HCT116 (cell line): ENCODE measurements at regions not wholly inside any gene's neighbourhood (a gene's known extent, or its start where the extent isn't known, plus 50 kb on each side); places are given as distances from the start of the nearest gene placed in this dataset.

ENCODE experiments used
- ATAC-seq: fragments of 200-7000 bp; cut with Tn5 transposase; 2 replicates; pipeline ENCODE4 v1.9.1; 2020; ENCODE audit warnings: mild to moderate bottlenecking, moderate library complexity
- BruUV-seq: library from RNA; stranded (reverse); fragments of 400-500 nt; replicated peaks from 2 replicates; lab custom pipeline; 2021; lab: Mats Ljungman, UMichigan
- CTCF ChIA-PET: fragments of 300-600 bp; sonication (Branson Sonifier 250); formaldehyde crosslinking; loops from one replicate; lab custom pipeline; 2021; ENCODE audit warnings: antibody characterized with exemption; lab: Charles Lee
- POLR2A ChIA-PET: fragments of 300-600, 350-600 bp; sonication (Branson Sonifier 250); formaldehyde crosslinking; loops from one replicate; lab custom pipeline; 2021; ENCODE audit warnings: antibody characterized with exemption; lab: Charles Lee
- RAD21 ChIA-PET, 2 experiments: fragments of 300-600 bp; sonication (Branson Sonifier 250); formaldehyde crosslinking; loops; one replicate each; lab custom pipeline; 2023; ENCODE audit warnings: low total read pairs in 2 of 2; ENCODE audit not compliant: uncharacterized antibody in 2 of 2, unreplicated experiment in 2 of 2, low non-redundant PET in 1 of 2; lab: Charles Lee
- DNase-seq: peaks from one replicate; pipeline ENCODE4 v3.0.0-alpha.2; 2010; ENCODE audit warnings: low read depth, low spot score
- H2AFZ ChIP-seq: fragments of 200-600 bp; shearing (Covaris generic), sonication (generic); 2 replicates; pipeline ENCODE4 v1.6.1; 2017; ENCODE audit warnings: low read depth, mixed run types, mixed read lengths, antibody characterized with exemption, low read length; ENCODE audit not compliant: poor library complexity, severe bottlenecking
- H3K27ac ChIP-seq: 2 replicates; pipeline ENCODE4 v1.5.1; 2012; ENCODE audit warnings: low read depth, low read length
- H3K27me3 ChIP-seq: fragments of 200-600 bp; sonication (generic); 2 replicates; pipeline ENCODE4 v1.6.1; 2016; ENCODE audit warnings: mixed run types, low read length, mixed read lengths; ENCODE audit not compliant: insufficient read depth
- H3K36me3 ChIP-seq, 2 experiments: fragments of 200-500 bp in 1 of 2; fragments of 200-600 bp in 1 of 2; sonication (Bioruptor generic) in 1 of 2; sonication (generic) in 1 of 2; 2 replicates each; pipeline versions ENCODE4 v1.5.1 to v1.6.1; 2014 to 2016; ENCODE audit warnings: low read length in 2 of 2, inconsistent platforms in 1 of 2, mixed read lengths in 1 of 2, mixed run types in 1 of 2; ENCODE audit not compliant: insufficient read depth in 2 of 2, control insufficient read depth in 1 of 2
- H3K4me1 ChIP-seq, 2 experiments: fragments of 200-600 bp in 1 of 2; sonication (generic) in 1 of 2; 2 replicates each; pipeline versions ENCODE4 v1.5.1 to v1.6.1; 2012 to 2017; ENCODE audit warnings: low read length in 2 of 2, inconsistent platforms in 1 of 2, mild to moderate bottlenecking in 1 of 2, mixed read lengths in 1 of 2, mixed run types in 1 of 2, moderate library complexity in 1 of 2; ENCODE audit not compliant: insufficient read depth in 2 of 2, control insufficient read depth in 1 of 2
- H3K4me2 ChIP-seq: fragments of 200-600 bp; sonication (generic); 2 replicates; pipeline ENCODE4 v1.6.1; 2017; ENCODE audit warnings: mixed run types, low read length, mixed read lengths
- H3K4me3 ChIP-seq, 2 experiments: fragments of 200-600 bp in 1 of 2; sonication (generic) in 1 of 2; replicated peaks in 1 of 2; 2 replicates each; pipeline ENCODE4 v1.5.1; 2011 to 2016; ENCODE audit warnings: low read length in 2 of 2, control low read depth in 1 of 2, low read depth in 1 of 2, mild to moderate bottlenecking in 1 of 2, mixed read lengths in 1 of 2, mixed run types in 1 of 2
- H3K79me2 ChIP-seq: fragments of 200-600 bp; sonication (generic); 2 replicates; pipeline ENCODE4 v1.6.1; 2017; ENCODE audit warnings: mild to moderate bottlenecking, mixed run types, low read length, moderate library complexity, mixed read lengths; ENCODE audit not compliant: insufficient read depth
- H3K9ac ChIP-seq: fragments of 200-600 bp; sonication (generic); 2 replicates; pipeline ENCODE4 v1.6.1; 2016; ENCODE audit warnings: low read length, mixed read lengths
- H3K9me2 ChIP-seq: fragments of 200-600 bp; sonication (generic), shearing (Covaris generic); 2 replicates; pipeline ENCODE4 v1.6.1; 2017; ENCODE audit warnings: mixed run types, mild to moderate bottlenecking, moderate library complexity; ENCODE audit not compliant: insufficient read depth
- H3K9me3 ChIP-seq, 2 experiments: fragments of 200-500 bp in 1 of 2; fragments of 200-600 bp in 1 of 2; sonication (Bioruptor generic) in 1 of 2; sonication (generic) in 1 of 2; 2 replicates each; pipeline ENCODE4 v1.6.1; 2014 to 2017; ENCODE audit warnings: low read length in 2 of 2, mixed read lengths in 2 of 2, inconsistent platforms in 1 of 2, low read depth in 1 of 2, mild to moderate bottlenecking in 1 of 2, mixed run types in 1 of 2, moderate library complexity in 1 of 2; ENCODE audit not compliant: control insufficient read depth in 1 of 2, insufficient read depth in 1 of 2
- H4K20me1 ChIP-seq: fragments of 200-600 bp; sonication (generic), shearing (Covaris generic); 2 replicates; pipeline ENCODE4 v1.6.1; 2017; ENCODE audit warnings: mixed run types, mild to moderate bottlenecking, moderate library complexity; ENCODE audit not compliant: insufficient read depth
- CBX3 ChIP-seq: IDR thresholded peaks from 2 replicates; pipeline ENCODE4 v1.6.1; 2012; ENCODE audit warnings: low read depth
- CEBPB ChIP-seq: IDR thresholded peaks from 2 replicates; pipeline ENCODE4 v1.6.1; 2012; ENCODE audit warnings: low read depth
- CTCF ChIP-seq, 3 experiments: fragments of 200-600 bp in 1 of 3; sonication (generic) in 1 of 3; IDR thresholded peaks in 2 of 3; conservative IDR thresholded peaks in 1 of 3; 2 replicates each; pipeline ENCODE4 v1.5.1; 2012 to 2017; ENCODE audit warnings: low read depth in 2 of 3, low read length in 2 of 3, antibody characterized with exemption in 1 of 3, borderline replicate concordance in 1 of 3, control low read depth in 1 of 3, mild to moderate bottlenecking in 1 of 3, mixed read lengths in 1 of 3, mixed run types in 1 of 3, moderate library complexity in 1 of 3; ENCODE audit not compliant: insufficient read depth in 1 of 3
- EGR1 ChIP-seq: IDR thresholded peaks from 2 replicates; pipeline ENCODE4 v1.6.1; 2012; ENCODE audit warnings: low read depth
- ELF1 ChIP-seq: IDR thresholded peaks from 2 replicates; pipeline ENCODE4 v1.6.1; 2012; ENCODE audit warnings: low read depth, borderline replicate concordance
- EZH2 ChIP-seq: fragments of 200-600 bp; sonication (generic); IDR thresholded peaks from 2 replicates; pipeline ENCODE4 v1.6.1; 2017; ENCODE audit warnings: antibody characterized with exemption, mixed run types
- FOSL1 ChIP-seq: IDR thresholded peaks from 2 replicates; pipeline ENCODE4 v1.6.1; 2012; ENCODE audit warnings: low read depth
- POLR2A ChIP-seq: IDR thresholded peaks from 2 replicates; pipeline ENCODE4 v1.7.0; 2011; ENCODE audit warnings: borderline replicate concordance; ENCODE audit not compliant: insufficient read depth, insufficient read length; ENCODE audit errors: extremely low read depth
- POLR2AphosphoS5 ChIP-seq: IDR thresholded peaks from 2 replicates; pipeline ENCODE4 v1.6.1; 2011; ENCODE audit warnings: mild to moderate bottlenecking, low read depth, low read length, moderate library complexity
- RAD21 ChIP-seq: IDR thresholded peaks from 2 replicates; pipeline ENCODE4 v1.6.1; 2012; ENCODE audit warnings: low read depth, mild to moderate bottlenecking
- SRF ChIP-seq: IDR thresholded peaks from 2 replicates; pipeline ENCODE4 v1.6.1; 2012; ENCODE audit warnings: low read depth
- ZBTB33 ChIP-seq: IDR thresholded peaks from 2 replicates; pipeline ENCODE4 v1.6.1; 2011; ENCODE audit warnings: mild to moderate bottlenecking, low read length, moderate library complexity; ENCODE audit not compliant: insufficient replicate concordance; ENCODE audit errors: extremely low read depth
- intact Hi-C: fragments of 100-400 bp; cut with micrococcal nuclease; formaldehyde crosslinking; loops from 2 replicates; pipeline ENCODE4 v1.10.0; 2022

GRCh38 chr11:43602670-43603069, 77.9 kb upstream of the HSD17B12 start:
- intact Hi-C loops: no loop called here
- CTCF ChIA-PET: no interaction called here
- Histone ChIP-seq H3K4me1 (no peaks in the 10 kb centered on the region), H3K27ac (no peak overlapping the region)
- ATAC-seq: no peak
- no TSS peak for BruUV-seq
- TF ChIP-seq EGR1 (no peak), CEBPB (no peak), ZBTB33 (no peak)
- TF ChIP-seq, all 23 proteins: peak for 0
- RAD21 ChIA-PET: no interaction called here
- Histone ChIP-seq H3K27me3 (peaks cover 62% of the 10 kb centered on the region), H3K4me3 (no peak overlapping the region), H3K36me3 (no peaks in the 10 kb centered on the region), H3K79me2 (no peaks in the 10 kb centered on the region), H3K9ac (no peak overlapping the region), H3K4me2 (no peak overlapping the region), H2AFZ (no peak overlapping the region), H3K9me3 (no peaks in the 10 kb centered on the region), H4K20me1 (no peaks in the 10 kb centered on the region; the same call in 1 of the 2 replicates), H3K9me2 (no peaks in the 10 kb centered on the region)
- POLR2A ChIA-PET: no interaction called here
- DNase-seq: no peak

GRCh38 chr11:43614214-43614613, 66.3 kb upstream of the HSD17B12 start:
- Histone ChIP-seq H3K9ac (no peak overlapping the region), H3K4me3 (no peak overlapping the region), H3K27ac (no peak overlapping the region), H4K20me1 (no peaks in the 10 kb centered on the region), H3K79me2 (no peaks in the 10 kb centered on the region), H2AFZ (no peak overlapping the region), H3K9me2 (no peaks in the 10 kb centered on the region), H3K4me2 (no peak overlapping the region), H3K4me1 (no peaks in the 10 kb centered on the region), H3K27me3 (peaks cover 12% of the 10 kb centered on the region; the same call in 1 of the 2 replicates), H3K9me3 (peaks cover 3 to 6% of the 10 kb centered on the region in 2 experiments; a peak in 1 of 4 replicates), H3K36me3 (no peaks in the 10 kb centered on the region)
- no peak for DNase-seq
- CTCF ChIA-PET: no interaction called here
- intact Hi-C loops: no loop called here
- POLR2A ChIA-PET: no interaction called here
- RAD21 ChIA-PET: no interaction called here
- BruUV-seq: no TSS peak
- TF ChIP-seq CEBPB: no peak
- no peak for TF ChIP-seq RAD21
- no peak for TF ChIP-seq EGR1
- TF ChIP-seq SRF: no peak
- TF ChIP-seq CBX3: no peak
- TF ChIP-seq ELF1: no peak
- TF ChIP-seq FOSL1: no peak
- TF ChIP-seq CTCF (IDR thresholded peaks at IDR 0.05 in 2 of 3, conservative IDR thresholded peaks at IDR 0.05 in 1 of 3; ENCODE audit: borderline replicate concordance in 1 of 3, insufficient read depth in 1 of 3, low read depth in 2 of 3, low read length in 2 of 3): no peak
- TF ChIP-seq EZH2: no peak
- TF ChIP-seq POLR2AphosphoS5: no peak
- TF ChIP-seq ZBTB33: no peak
- TF ChIP-seq POLR2A: no peak
- no peak for ATAC-seq
